ENCODE measurements at regions not wholly inside any gene's neighbourhood (a gene's known extent, or its start where the extent isn't known, plus 50 kb on each side); places are given as distances from the start of the nearest gene placed in this dataset.

GRCh38 chr4:19293781-19294180 lies 957.9 kb upstream of the SLIT2 start:
- peaks cover 87% of the 10 kb centered on the region for H3K9me3 ChIP-seq (ENCODE audit: low read length)
- no peaks in the 10 kb centered on the region for H3K36me3 ChIP-seq (replicated peaks in 1 of 2; ENCODE audit: control insufficient read depth in 1 of 2, insufficient read depth in 2 of 2, low read length in 2 of 2)
- no peak overlapping the region for H2AFZ ChIP-seq (ENCODE audit: low read length)
- no peak for ATAC-seq
- H3K4me3 ChIP-seq (replicated peaks in 1 of 3; ENCODE audit: insufficient read depth in 1 of 3, low read depth in 2 of 3, low read length in 3 of 3), result no peak overlapping the region
- DNase-seq (ENCODE audit: low spot score), result no peak
- H3K9ac ChIP-seq (ENCODE audit: insufficient read depth, low read depth, low read length), result no peak overlapping the region
- intact Hi-C loops (cut with micrococcal nuclease; ENCODE audit: unreplicated experiment), result no loop called here
- CTCF ChIA-PET (ENCODE audit: low intra/inter-chr PET ratio, low total read pairs), result no interaction called here
- no peaks in the 10 kb centered on the region for H3K4me1 ChIP-seq (ENCODE audit: insufficient read depth, low read length)
- POLR2A ChIA-PET, result no interaction called here
- H4K20me1 ChIP-seq (ENCODE audit: insufficient read depth, low read length), result no peaks in the 10 kb centered on the region
- in situ Hi-C loops (cut with HindIII; ENCODE audit: extremely low pct_ligation_motif_present, low pct_unique_long_range_greater_than_20kb), result no loop called here
- no peak for TF ChIP-seq NCOR1 (IDR thresholded peaks at IDR 0.05; ENCODE audit: borderline replicate concordance, low read length)
- no peak for TF ChIP-seq SMC3 (IDR thresholded peaks at IDR 0.05; ENCODE audit: low read length)
- TF ChIP-seq ZBTB7A (CRISPR knock-in tag; IDR thresholded peaks at IDR 0.05), result no peak
- no peak for TF ChIP-seq ZNF562 (CRISPR knock-in tag; IDR thresholded peaks at IDR 0.05; ENCODE audit: borderline replicate concordance)
- no peak for TF ChIP-seq ZNF773 (CRISPR knock-in tag; IDR thresholded peaks at IDR 0.05; ENCODE audit: borderline replicate concordance)
- no peak for TF ChIP-seq TEAD2 (CRISPR knock-in tag; IDR thresholded peaks at IDR 0.05)
- WGBS (ENCODE audit: low lambda C conversion rate), result 88% methylated on average over 1 of the region's 1 CpG
- H3K4me2 ChIP-seq (ENCODE audit: low read depth, low read length), result no peak overlapping the region
- H3K27me3 ChIP-seq (ENCODE audit: control insufficient read depth in 1 of 2, insufficient read depth in 2 of 2, low read length in 2 of 2), result no peaks in the 10 kb centered on the region
- no peak overlapping the region for H3K27ac ChIP-seq (ENCODE audit: extremely low read length, insufficient read depth, low read length)
- BruUV-seq (replicated peaks), result no TSS peak
- no peak for FAIRE-seq
- no peaks in the 10 kb centered on the region for H3K79me2 ChIP-seq (ENCODE audit: insufficient read depth, low read length)

GRCh38 chr4:19293080-19293479 lies 958.6 kb upstream of the SLIT2 start:
- WGBS (ENCODE audit: low lambda C conversion rate), result 53% methylated on average over 1 of the region's 1 CpG
- H2AFZ ChIP-seq (ENCODE audit: low read length), result no peak overlapping the region
- no peak for DNase-seq (ENCODE audit: low spot score)
- H3K4me2 ChIP-seq (ENCODE audit: low read depth, low read length), result no peak overlapping the region
- H3K79me2 ChIP-seq (ENCODE audit: insufficient read depth, low read length), result no peaks in the 10 kb centered on the region
- no peak overlapping the region for H3K4me3 ChIP-seq (replicated peaks in 1 of 3; ENCODE audit: insufficient read depth in 1 of 3, low read depth in 2 of 3, low read length in 3 of 3)
- H3K27ac ChIP-seq (ENCODE audit: extremely low read length, insufficient read depth, low read length), result no peak overlapping the region
- no peak overlapping the region for H3K9ac ChIP-seq (ENCODE audit: insufficient read depth, low read depth, low read length)
- no peak for FAIRE-seq
- peaks cover 87% of the 10 kb centered on the region for H3K9me3 ChIP-seq (ENCODE audit: low read length)
- POLR2A ChIA-PET, result no interaction called here
- ATAC-seq, result no peak
- H3K27me3 ChIP-seq (ENCODE audit: control insufficient read depth in 1 of 2, insufficient read depth in 2 of 2, low read length in 2 of 2), result no peaks in the 10 kb centered on the region
- CTCF ChIA-PET (ENCODE audit: low intra/inter-chr PET ratio, low total read pairs), result no interaction called here
- in situ Hi-C loops (cut with HindIII; ENCODE audit: extremely low pct_ligation_motif_present, low pct_unique_long_range_greater_than_20kb) (no loop called here), intact Hi-C loops (cut with micrococcal nuclease; ENCODE audit: unreplicated experiment) (no loop called here)
- BruUV-seq (replicated peaks), result no TSS peak
- H4K20me1 ChIP-seq (ENCODE audit: insufficient read depth, low read length), result no peaks in the 10 kb centered on the region
- H3K4me1 ChIP-seq (ENCODE audit: insufficient read depth, low read length), result no peaks in the 10 kb centered on the region
- H3K36me3 ChIP-seq (replicated peaks in 1 of 2; ENCODE audit: control insufficient read depth in 1 of 2, insufficient read depth in 2 of 2, low read length in 2 of 2), result no peaks in the 10 kb centered on the region
- TF ChIP-seq ZNF18 (CRISPR knock-in tag; IDR thresholded peaks at IDR 0.05; ENCODE audit: insufficient replicate concordance), result no peak
- TF ChIP-seq STAG1 (CRISPR knock-in tag; IDR thresholded peaks at IDR 0.05), result no peak
- TF ChIP-seq SAFB2 (CRISPR knock-in tag; IDR thresholded peaks at IDR 0.05; ENCODE audit: borderline replicate concordance, low read depth), result no peak
- no peak for TF ChIP-seq ZNF530 (CRISPR knock-in tag; IDR thresholded peaks at IDR 0.05; ENCODE audit: low read depth)
- TF ChIP-seq ZNF543 (CRISPR knock-in tag; IDR thresholded peaks at IDR 0.05), result no peak
- no peak for TF ChIP-seq NFRKB (IDR thresholded peaks at IDR 0.05)
- TF ChIP-seq ATM (IDR thresholded peaks at IDR 0.05; ENCODE audit: borderline replicate concordance), result no peak
- TF ChIP-seq ZNF777 (CRISPR knock-in tag; IDR thresholded peaks at IDR 0.05), result no peak
- no peak for TF ChIP-seq DDIT3 (CRISPR knock-in tag; IDR thresholded peaks at IDR 0.05)
- no peak for TF ChIP-seq USF2 (IDR thresholded peaks at IDR 0.05; ENCODE audit: low read depth, low read length)
- no peak for TF ChIP-seq USF2 (CRISPR knock-in tag; IDR thresholded peaks at IDR 0.05; ENCODE audit: borderline replicate concordance)
- TF ChIP-seq NRL (CRISPR knock-in tag; IDR thresholded peaks at IDR 0.05; ENCODE audit: borderline replicate concordance), result no peak
- no peak for TF ChIP-seq BRD4 (CRISPR knock-in tag; IDR thresholded peaks at IDR 0.05)

Measured in HepG2 (cell line).